GM12891 (cell line): ENCODE measurements at regions not wholly inside any gene's neighbourhood (a gene's known extent, or its start where the extent isn't known, plus 50 kb on each side); places are given as distances from the start of the nearest gene placed in this dataset.

ENCODE experiments used
- PAX5 ChIP-seq: IDR thresholded peaks from 2 replicates; pipeline ENCODE4 v1.6.1; 2011; ENCODE audit warnings: low read length, moderate library complexity, mild to moderate bottlenecking; ENCODE audit not compliant: insufficient read depth, severe bottlenecking
- POLR2A ChIP-seq: IDR thresholded peaks from 2 replicates; pipeline ENCODE4 v1.6.1; 2011; ENCODE audit warnings: low read depth, low read length, control low read depth
- POLR2AphosphoS5 ChIP-seq: IDR thresholded peaks from 2 replicates; pipeline ENCODE4 v1.6.1; 2011; ENCODE audit warnings: low read depth, low read length, control low read depth
- POU2F2 ChIP-seq: IDR thresholded peaks from 2 replicates; pipeline ENCODE4 v1.6.1; 2011; ENCODE audit warnings: low read depth, mild to moderate bottlenecking, control low read depth, low read length, moderate library complexity
- SPI1 ChIP-seq: IDR thresholded peaks from 2 replicates; pipeline ENCODE4 v1.6.1; 2011; ENCODE audit warnings: low read depth, low read length, control low read depth
- TAF1 ChIP-seq: IDR thresholded peaks from 2 replicates; pipeline ENCODE4 v1.6.1; 2011; ENCODE audit warnings: low read depth, low read length, control low read depth

GRCh38 chr5:164934561-164934960, 1429.1 kb downstream of the MAT2B start:
- no peak for TF ChIP-seq POLR2A
- no peak for TF ChIP-seq TAF1
- TF ChIP-seq POLR2AphosphoS5, result no peak
- no peak for TF ChIP-seq SPI1
- TF ChIP-seq PAX5, result no peak
- TF ChIP-seq POU2F2, result no peak
